ENCODE measurements at regions not wholly inside any gene's neighbourhood (a gene's known extent, or its start where the extent isn't known, plus 50 kb on each side); places are given as distances from the start of the nearest gene placed in this dataset.

- TF ChIP-seq EZH2 (IDR thresholded peaks at IDR 0.05; ENCODE audit: borderline replicate concordance, low read length) (no peak), CTCF (IDR thresholded peaks at IDR 0.05; ENCODE audit: low read length) (no peak)
- Histone ChIP-seq H3F3A (ENCODE audit: insufficient read depth, low read length) (no peaks in the 10 kb centered on the region), H3K9me3 (ENCODE audit: low read length) (no peaks in the 10 kb centered on the region), H3K4me1 (ENCODE audit: insufficient read depth, low read length, severe bottlenecking) (no peaks in the 10 kb centered on the region), H3K9ac (ENCODE audit: low read length) (no peak overlapping the region), H4K20me1 (ENCODE audit: insufficient read depth, low read length) (no peaks in the 10 kb centered on the region), H3K36me3 (ENCODE audit: insufficient read depth, low read length) (no peaks in the 10 kb centered on the region), H2AFZ (ENCODE audit: low read length) (no peak overlapping the region), H3K4me2 (ENCODE audit: low read length) (no peak overlapping the region), H3K27ac (ENCODE audit: low read depth, low read length, poor library complexity, severe bottlenecking) (no peak overlapping the region), H3K79me2 (ENCODE audit: insufficient read depth, low read length) (no peaks in the 10 kb centered on the region), H3K9me2 (ENCODE audit: low read depth, low read length) (no peaks in the 10 kb centered on the region), H3K27me3 (ENCODE audit: insufficient read depth, low read length) (no peaks in the 10 kb centered on the region), H3K4me3 (ENCODE audit: low read depth, low read length, poor library complexity, severe bottlenecking) (no peak overlapping the region)
Measured at GRCh38 chr16:77085981-77086380, 105.0 kb upstream of the MON1B start.

- Histone ChIP-seq H3K27me3 (ENCODE audit: insufficient read depth, low read length) (no peaks in the 10 kb centered on the region), H3K79me2 (ENCODE audit: insufficient read depth, low read length) (no peaks in the 10 kb centered on the region), H3K27ac (ENCODE audit: low read depth, low read length, poor library complexity, severe bottlenecking) (no peak overlapping the region)
Measured at GRCh38 chr16:77090062-77090461, 100.9 kb upstream of the MON1B start.

GRCh38 chr16:77093309-77093708 is 97.7 kb upstream of the MON1B start:
- no peaks in the 10 kb centered on the region for H3K9me2 ChIP-seq (ENCODE audit: low read depth, low read length)
- H3K27ac ChIP-seq (ENCODE audit: low read depth, low read length, poor library complexity, severe bottlenecking), result no peak overlapping the region
- H3K79me2 ChIP-seq (ENCODE audit: insufficient read depth, low read length), result no peaks in the 10 kb centered on the region
- no peaks in the 10 kb centered on the region for H3K4me1 ChIP-seq (ENCODE audit: insufficient read depth, low read length, severe bottlenecking)
- H3F3A ChIP-seq (ENCODE audit: insufficient read depth, low read length), result no peaks in the 10 kb centered on the region
- H3K9me3 ChIP-seq (ENCODE audit: low read length), result no peaks in the 10 kb centered on the region
- no peak overlapping the region for H3K9ac ChIP-seq (ENCODE audit: low read length)
- H4K20me1 ChIP-seq (ENCODE audit: insufficient read depth, low read length), result no peaks in the 10 kb centered on the region
- H3K36me3 ChIP-seq (ENCODE audit: insufficient read depth, low read length), result no peaks in the 10 kb centered on the region
- TF ChIP-seq EZH2 (IDR thresholded peaks at IDR 0.05; ENCODE audit: borderline replicate concordance, low read length), result no peak
- no peak for TF ChIP-seq CTCF (IDR thresholded peaks at IDR 0.05; ENCODE audit: low read length)
- H3K27me3 ChIP-seq (ENCODE audit: insufficient read depth, low read length), result no peaks in the 10 kb centered on the region
- H3K4me2 ChIP-seq (ENCODE audit: low read length), result no peak overlapping the region
- no peak overlapping the region for H3K4me3 ChIP-seq (ENCODE audit: low read depth, low read length, poor library complexity, severe bottlenecking)
- H2AFZ ChIP-seq (ENCODE audit: low read length), result no peak overlapping the region

More at GRCh38 chr16:77090062-77090461, 100.9 kb upstream of the MON1B start:
- Histone ChIP-seq H2AFZ (ENCODE audit: low read length) (no peak overlapping the region), H3K9me2 (ENCODE audit: low read depth, low read length) (no peaks in the 10 kb centered on the region), H3F3A (ENCODE audit: insufficient read depth, low read length) (no peaks in the 10 kb centered on the region), H4K20me1 (ENCODE audit: insufficient read depth, low read length) (no peaks in the 10 kb centered on the region), H3K9me3 (ENCODE audit: low read length) (no peaks in the 10 kb centered on the region), H3K36me3 (ENCODE audit: insufficient read depth, low read length) (no peaks in the 10 kb centered on the region), H3K4me1 (ENCODE audit: insufficient read depth, low read length, severe bottlenecking) (no peaks in the 10 kb centered on the region), H3K9ac (ENCODE audit: low read length) (no peak overlapping the region), H3K4me2 (ENCODE audit: low read length) (no peak overlapping the region), H3K4me3 (ENCODE audit: low read depth, low read length, poor library complexity, severe bottlenecking) (no peak overlapping the region)
- no peak for TF ChIP-seq EZH2 (IDR thresholded peaks at IDR 0.05; ENCODE audit: borderline replicate concordance, low read length)
- TF ChIP-seq CTCF (IDR thresholded peaks at IDR 0.05; ENCODE audit: low read length), result no peak

Measured in OCI-LY1 (cell line).